Endothelial cell of umbilical vein (primary cell): ENCODE measurements at regions not wholly inside any gene's neighbourhood (a gene's known extent, or its start where the extent isn't known, plus 50 kb on each side); places are given as distances from the start of the nearest gene placed in this dataset.

Experiments
- BruUV-seq: library from RNA; stranded (reverse); fragments of 400-500 nt; replicated peaks from 2 replicates; lab custom pipeline; 2021; lab: Mats Ljungman, UMichigan
- CTCF ChIA-PET: fragments of 300-600, 350-600 bp; sonication (Branson Sonifier 250); formaldehyde crosslinking; loops from one replicate; lab custom pipeline; 2021; ENCODE audit warnings: antibody characterized with exemption, inconsistent platforms; lab: Charles Lee
- POLR2A ChIA-PET: fragments of 300-600, 350-600 bp; sonication (Branson Sonifier 250); formaldehyde crosslinking; loops from one replicate; lab custom pipeline; 2021; ENCODE audit warnings: antibody characterized with exemption, inconsistent platforms; lab: Charles Lee
- DNase-seq: peaks from one replicate; pipeline ENCODE4 v3.0.0-alpha.2; 2011; ENCODE audit warnings: low read depth, low spot score
- FAIRE-seq: peaks from 2 replicates; lab custom pipeline; 2011; peaks lifted over from hg19 to GRCh38; lab: Jason Lieb, UNC
- H2AFZ ChIP-seq: 2 replicates; pipeline ENCODE4 v1.6.0; 2012; ENCODE audit warnings: low read depth, low read length, control low read depth, inconsistent platforms
- H3K27ac ChIP-seq: 2 replicates; pipeline ENCODE4 v1.5.1; 2011; ENCODE audit warnings: low read depth, mild to moderate bottlenecking, control low read depth, low read length, moderate library complexity; ENCODE audit not compliant: insufficient read depth
- H3K27me3 ChIP-seq, 2 experiments: 2 replicates each; pipeline versions ENCODE4 v1.6.0 to v1.6.1; 2011; ENCODE audit warnings: low read length in 2 of 2, mixed read lengths in 1 of 2; ENCODE audit not compliant: control insufficient read depth in 2 of 2, insufficient read depth in 2 of 2
- H3K36me3 ChIP-seq, 2 experiments: 2 replicates in 1 of 2; 3 replicates in 1 of 2; pipeline ENCODE4 v1.5.1; 2011; ENCODE audit warnings: low read length in 2 of 2, mild to moderate bottlenecking in 1 of 2, moderate library complexity in 1 of 2; ENCODE audit not compliant: control insufficient read depth in 2 of 2, insufficient read depth in 2 of 2; ENCODE audit errors: extremely low read depth in 1 of 2
- H3K4me1 ChIP-seq: 3 replicates; pipeline ENCODE4 v1.5.1; 2011; ENCODE audit warnings: mild to moderate bottlenecking, low read length; ENCODE audit not compliant: control insufficient read depth, insufficient read depth; ENCODE audit errors: extremely low read depth
- H3K4me2 ChIP-seq: 2 replicates; pipeline ENCODE4 v1.6.1; 2011; ENCODE audit warnings: low read length, control low read depth, mixed read lengths; ENCODE audit not compliant: insufficient read depth
- H3K4me3 ChIP-seq, 3 experiments: fragments of 200-600 bp in 1 of 3; sonication (generic), shearing (Covaris generic) in 1 of 3; replicated peaks in 1 of 3; 2 replicates each; pipeline ENCODE4 v1.5.1; 2011 to 2016; ENCODE audit warnings: control low read depth in 3 of 3, low read length in 3 of 3, mild to moderate bottlenecking in 2 of 3, inconsistent platforms in 1 of 3, low read depth in 1 of 3, moderate library complexity in 1 of 3; ENCODE audit not compliant: insufficient read depth in 1 of 3
- H3K79me2 ChIP-seq: 2 replicates; pipeline ENCODE4 v1.6.0; 2012; ENCODE audit warnings: low read length, inconsistent platforms; ENCODE audit not compliant: control insufficient read depth, insufficient read depth
- H3K9ac ChIP-seq: replicated peaks from 2 replicates; pipeline ENCODE3; 2011; ENCODE audit warnings: low read length, control low read depth; ENCODE audit not compliant: insufficient read depth; ENCODE audit errors: extremely low read depth
- H3K9me1 ChIP-seq: replicated peaks from 3 replicates; pipeline ENCODE4 v1.6.0; 2011; ENCODE audit warnings: mild to moderate bottlenecking, low read length; ENCODE audit not compliant: control insufficient read depth, insufficient read depth; ENCODE audit errors: extremely low read depth
- H3K9me3 ChIP-seq: replicated peaks from 2 replicates; pipeline ENCODE4 v1.5.1; 2012; ENCODE audit warnings: low read length, inconsistent platforms; ENCODE audit not compliant: control insufficient read depth, insufficient read depth
- H4K20me1 ChIP-seq: replicated peaks from 2 replicates; pipeline ENCODE3; 2011; ENCODE audit warnings: mild to moderate bottlenecking, low read length; ENCODE audit not compliant: control insufficient read depth, insufficient read depth; ENCODE audit errors: extremely low read depth
- EZH2 ChIP-seq: IDR thresholded peaks from 2 replicates; pipeline ENCODE4 v1.6.1; 2012; ENCODE audit warnings: borderline replicate concordance, low read depth, mild to moderate bottlenecking, moderate library complexity, low read length, inconsistent platforms; ENCODE audit not compliant: severe bottlenecking
- FOS ChIP-seq: IDR thresholded peaks from 2 replicates; pipeline ENCODE4 v1.6.1; 2011; ENCODE audit warnings: mild to moderate bottlenecking, low read length, moderate library complexity, borderline replicate concordance; ENCODE audit not compliant: insufficient read depth
- GATA2 ChIP-seq: IDR thresholded peaks from 2 replicates; pipeline ENCODE4 v1.7.0; 2011; ENCODE audit warnings: low read depth, mild to moderate bottlenecking, moderate library complexity, mixed read lengths, low read length; ENCODE audit not compliant: insufficient read length, insufficient read depth
- JUN ChIP-seq: IDR thresholded peaks from 2 replicates; pipeline ENCODE4 v1.6.1; 2011; ENCODE audit warnings: borderline replicate concordance, low read depth; ENCODE audit not compliant: insufficient read length, insufficient read depth
- MYC ChIP-seq: IDR thresholded peaks from one replicate; pipeline ENCODE4 v1.6.1; 2011; ENCODE audit warnings: mild to moderate bottlenecking, low read depth, low read length
- POLR2A ChIP-seq: IDR thresholded peaks from 2 replicates; pipeline ENCODE4 v1.6.1; 2012; ENCODE audit warnings: low read depth, mild to moderate bottlenecking, control low read depth, low read length
- POLR2AphosphoS5 ChIP-seq: IDR thresholded peaks from 2 replicates; pipeline ENCODE4 v1.6.1; 2012; ENCODE audit warnings: low read depth, mild to moderate bottlenecking, control low read depth, low read length, moderate library complexity; ENCODE audit not compliant: insufficient read depth
- dilution Hi-C: fragments of 300-500 bp; cut with MboI; formaldehyde crosslinking; loops from one replicate; pipeline ENCODE4 v1.15.0; 2019; ENCODE audit warnings: low sequenced_read_pairs; ENCODE audit not compliant: extremely low pct_ligation_motif_present
- intact Hi-C: fragments of 100-400 bp; cut with micrococcal nuclease; formaldehyde crosslinking; loops from one replicate; pipeline ENCODE4 v1.10.0; 2022
- TF ChIP-seq, protein P1 (sequence below), 2 donors: IDR thresholded peaks; 1 replicate in 1 of 2; 2 replicates in 1 of 2; pipeline ENCODE4 v1.5.1; 2011; ENCODE audit warnings: low read length in 2 of 2, mild to moderate bottlenecking in 2 of 2, moderate library complexity in 2 of 2, control low read depth in 1 of 2, inconsistent platforms in 1 of 2, low read depth in 1 of 2; ENCODE audit not compliant: insufficient read depth in 1 of 2; ENCODE audit errors: extremely low read depth in 1 of 2
- TF ChIP-seq, protein P2 (sequence below): IDR thresholded peaks from 2 replicates; pipeline ENCODE4 v1.6.1; 2011; ENCODE audit not compliant: insufficient read depth, insufficient read length

DNA sequence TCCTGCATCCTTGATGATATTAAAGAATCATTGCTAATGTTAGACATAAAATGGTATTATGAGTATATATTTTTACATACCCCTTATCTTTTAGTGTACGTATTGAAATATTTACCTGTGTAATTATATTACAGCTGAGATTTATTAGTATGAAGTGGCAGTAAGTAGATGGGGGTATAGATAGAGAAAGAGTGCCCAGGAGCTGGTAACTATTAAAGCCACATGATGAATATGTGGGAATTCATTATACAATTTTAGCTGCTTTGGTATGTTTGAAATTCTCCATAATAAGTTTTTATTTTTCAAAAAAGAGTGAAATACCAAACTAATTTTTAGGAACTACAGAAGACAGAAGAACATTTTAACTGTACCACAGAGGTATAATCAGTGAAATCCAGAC is 339.0 kb downstream of the PLPP3 start:
- H3K4me2 ChIP-seq = no peak overlapping the region
- ChIA-PET CTCF (interaction anchor here (1.8 kb wide), 1 partner anchor 11 kb away, joined by 6 read pairs; no protein-coding TSS in a partner anchor), POLR2A (no interaction called here)
- intact Hi-C loops = no loop called here
- dilution Hi-C loops = no loop called here
- H2AFZ ChIP-seq = no peak overlapping the region
- no peak overlapping the region for H3K27ac ChIP-seq
- BruUV-seq = no TSS peak
- H3K9me1 ChIP-seq = no peaks in the 10 kb centered on the region
- H3K79me2 ChIP-seq = no peaks in the 10 kb centered on the region
- DNase-seq (no peak), FAIRE-seq (no peak)
- TF ChIP-seq JUN (no peak), GATA2 (no peak), MYC (no peak), POLR2A (no peak), FOS (no peak), EZH2 (no peak), POLR2AphosphoS5 (no peak)
- TF ChIP-seq, protein P1, sequence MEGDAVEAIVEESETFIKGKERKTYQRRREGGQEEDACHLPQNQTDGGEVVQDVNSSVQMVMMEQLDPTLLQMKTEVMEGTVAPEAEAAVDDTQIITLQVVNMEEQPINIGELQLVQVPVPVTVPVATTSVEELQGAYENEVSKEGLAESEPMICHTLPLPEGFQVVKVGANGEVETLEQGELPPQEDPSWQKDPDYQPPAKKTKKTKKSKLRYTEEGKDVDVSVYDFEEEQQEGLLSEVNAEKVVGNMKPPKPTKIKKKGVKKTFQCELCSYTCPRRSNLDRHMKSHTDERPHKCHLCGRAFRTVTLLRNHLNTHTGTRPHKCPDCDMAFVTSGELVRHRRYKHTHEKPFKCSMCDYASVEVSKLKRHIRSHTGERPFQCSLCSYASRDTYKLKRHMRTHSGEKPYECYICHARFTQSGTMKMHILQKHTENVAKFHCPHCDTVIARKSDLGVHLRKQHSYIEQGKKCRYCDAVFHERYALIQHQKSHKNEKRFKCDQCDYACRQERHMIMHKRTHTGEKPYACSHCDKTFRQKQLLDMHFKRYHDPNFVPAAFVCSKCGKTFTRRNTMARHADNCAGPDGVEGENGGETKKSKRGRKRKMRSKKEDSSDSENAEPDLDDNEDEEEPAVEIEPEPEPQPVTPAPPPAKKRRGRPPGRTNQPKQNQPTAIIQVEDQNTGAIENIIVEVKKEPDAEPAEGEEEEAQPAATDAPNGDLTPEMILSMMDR (IDR thresholded peaks at IDR 0.05; ENCODE audit: extremely low read depth in 1 of 2, insufficient read depth in 1 of 2, low read depth in 1 of 2, low read length in 2 of 2) = no peak
- TF ChIP-seq, protein P2, sequence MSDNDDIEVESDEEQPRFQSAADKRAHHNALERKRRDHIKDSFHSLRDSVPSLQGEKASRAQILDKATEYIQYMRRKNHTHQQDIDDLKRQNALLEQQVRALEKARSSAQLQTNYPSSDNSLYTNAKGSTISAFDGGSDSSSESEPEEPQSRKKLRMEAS = no peak
- H3K9me3 ChIP-seq = no peaks in the 10 kb centered on the region
- H3K4me1 ChIP-seq = no peaks in the 10 kb centered on the region
- H3K9ac ChIP-seq = no peak overlapping the region
- no peak overlapping the region for H3K4me3 ChIP-seq
- H3K27me3 ChIP-seq = no peaks in the 10 kb centered on the region
- no peaks in the 10 kb centered on the region for H4K20me1 ChIP-seq
- no peaks in the 10 kb centered on the region for H3K36me3 ChIP-seq
